Tibial nerve (tissue), 4 donors: ENCODE measurements at regions not wholly inside any gene's neighbourhood (a gene's known extent, or its start where the extent isn't known, plus 50 kb on each side); places are given as distances from the start of the nearest gene placed in this dataset.

Source experiments
- DNase-seq, 2 donors: peaks; one replicate each; pipeline ENCODE4 v3.0.0-alpha.2; 2019; ENCODE audit warnings: low spot score in 2 of 2
- H3K27ac ChIP-seq, 4 donors: fragments of 200-600 bp; sonication (generic) in 3 of 4; one replicate each; pipeline ENCODE4 v1.5.1; 2017 to 2019; ENCODE audit warnings: mild to moderate bottlenecking in 1 of 4
- H3K27me3 ChIP-seq, 2 donors: fragments of 200-600 bp; sonication (generic) in 1 of 2; one replicate each; pipeline versions ENCODE4 v1.5.1 to v1.6.0; 2017 to 2019
- H3K36me3 ChIP-seq, 3 donors: fragments of 200-600 bp; sonication (generic); one replicate each; pipeline ENCODE4 v1.5.1; 2018 to 2019
- H3K4me1 ChIP-seq, 4 donors: fragments of 200-600 bp; sonication (generic) in 3 of 4; one replicate each; pipeline ENCODE4 v1.5.1; 2017 to 2019
- H3K4me3 ChIP-seq, 4 donors: fragments of 200-600 bp; sonication (generic) in 3 of 4; one replicate each; pipeline ENCODE4 v1.5.1; 2017 to 2019; ENCODE audit warnings: mild to moderate bottlenecking in 1 of 4, moderate library complexity in 1 of 4
- H3K9me3 ChIP-seq, 4 donors: fragments of 200-600 bp; sonication (generic) in 3 of 4; one replicate each; pipeline ENCODE4 v1.5.1; 2017 to 2019
- CTCF ChIP-seq, 5 experiments: fragments of 200-600 bp in 3 of 5; fragments of 450-650 bp in 2 of 5; sonication (generic) in 3 of 5; IDR thresholded peaks; one replicate each; pipeline ENCODE4 v1.5.1; 2016 to 2019; ENCODE audit warnings: antibody characterized with exemption in 5 of 5, mild to moderate bottlenecking in 3 of 5, moderate library complexity in 2 of 5
- EP300 ChIP-seq, 2 donors: sonication (generic); formaldehyde crosslinking; IDR thresholded peaks; one replicate each; pipeline ENCODE4 v1.6.1; 2017; ENCODE audit warnings: antibody characterized with exemption in 2 of 2, mild to moderate bottlenecking in 1 of 2
- POLR2A ChIP-seq, 2 donors: fragments of 450-650 bp; IDR thresholded peaks; one replicate each; pipeline ENCODE4 v1.6.1; 2017; ENCODE audit warnings: antibody characterized with exemption in 2 of 2, mild to moderate bottlenecking in 2 of 2, moderate library complexity in 2 of 2
- WGBS, 2 donors: methylation state at CpG; one replicate each; pipeline ENCODE4 v1.1.5; 2018; 5-methylcytosine and 5-hydroxymethylcytosine counted together

- H3K4me1 ChIP-seq = peaks cover 0 to 5% (median 0%) of the 10 kb centered on the region in 4 donors
- H3K9me3 ChIP-seq = no peaks in the 10 kb centered on the region
- no peak for TF ChIP-seq EP300 (IDR thresholded peaks at IDR 0.05)
- no peak for TF ChIP-seq POLR2A (IDR thresholded peaks at IDR 0.05)
- no peak for TF ChIP-seq CTCF (IDR thresholded peaks at IDR 0.05)
- 85% methylated on average over 8 of the region's 8 CpGs for WGBS, 2 donors
- H3K36me3 ChIP-seq = no peaks in the 10 kb centered on the region
- no peak overlapping the region for H3K27ac ChIP-seq
- no peaks in the 10 kb centered on the region for H3K27me3 ChIP-seq
- no peak overlapping the region for H3K4me3 ChIP-seq
- DNase-seq = no peak
These were observed 182.9 kb upstream of the GRIN2B start for GRCh38 chr12:14164266-14164665.

- 1 to 4% methylated on average over 4 of the region's 4 CpGs for WGBS, 2 donors
- H3K9me3 ChIP-seq = no peaks in the 10 kb centered on the region
- peaks cover 0 to 5% (median 0%) of the 10 kb centered on the region in 4 donors for H3K4me1 ChIP-seq
- H3K4me3 ChIP-seq = no peak overlapping the region
- H3K36me3 ChIP-seq = no peaks in the 10 kb centered on the region
- no peak for TF ChIP-seq POLR2A (IDR thresholded peaks at IDR 0.05)
- peak; percentile 74 to 90 (median 89) for TF ChIP-seq CTCF (IDR thresholded peaks at IDR 0.05)
- no peaks in the 10 kb centered on the region for H3K27me3 ChIP-seq
- no peak overlapping the region for H3K27ac ChIP-seq
- peak; percentile 19 to 62 for DNase-seq
These were observed 185.7 kb upstream of the GRIN2B start for GRCh38 chr12:14167005-14167628.

- Histone ChIP-seq H3K4me1 (peaks cover 0 to 5% (median 0%) of the 10 kb centered on the region in 4 donors), H3K36me3 (no peaks in the 10 kb centered on the region), H3K27me3 (no peaks in the 10 kb centered on the region), H3K9me3 (no peaks in the 10 kb centered on the region), H3K4me3 (no peak overlapping the region), H3K27ac (no peak overlapping the region)
- TF ChIP-seq CTCF (IDR thresholded peaks at IDR 0.05) = no peak
- TF ChIP-seq POLR2A (IDR thresholded peaks at IDR 0.05) = no peak
- TF ChIP-seq EP300 (IDR thresholded peaks at IDR 0.05) = no peak
- no peak for DNase-seq
- 61 to 66% methylated on average over 3 of the region's 3 CpGs for WGBS, 2 donors
These were observed 187.9 kb upstream of the GRIN2B start for GRCh38 chr12:14169281-14169680.

- Histone ChIP-seq H3K9me3 (no peaks in the 10 kb centered on the region), H3K27me3 (no peaks in the 10 kb centered on the region), H3K27ac (no peak overlapping the region), H3K4me3 (no peak overlapping the region), H3K4me1 (peaks cover 0 to 5% (median 0%) of the 10 kb centered on the region in 4 donors), H3K36me3 (no peaks in the 10 kb centered on the region)
- DNase-seq = no peak
- WGBS, 2 donors = 88 to 89% methylated on average over 3 of the region's 3 CpGs
- TF ChIP-seq POLR2A (IDR thresholded peaks at IDR 0.05) (no peak), EP300 (IDR thresholded peaks at IDR 0.05) (no peak), CTCF (IDR thresholded peaks at IDR 0.05) (no peak)
These were observed 189.7 kb upstream of the GRIN2B start for GRCh38 chr12:14171106-14171505.

- Histone ChIP-seq H3K9me3 (no peaks in the 10 kb centered on the region), H3K4me1 (no peaks in the 10 kb centered on the region), H3K27ac (no peak overlapping the region), H3K27me3 (no peaks in the 10 kb centered on the region), H3K4me3 (no peak overlapping the region), H3K36me3 (no peaks in the 10 kb centered on the region)
- DNase-seq = no peak
- WGBS, 2 donors = 69 to 72% methylated on average over 2 of the region's 2 CpGs
- TF ChIP-seq CTCF (IDR thresholded peaks at IDR 0.05) = no peak
- no peak for TF ChIP-seq POLR2A (IDR thresholded peaks at IDR 0.05)
- TF ChIP-seq EP300 (IDR thresholded peaks at IDR 0.05) = no peak
These were observed 190.3 kb upstream of the ATF7IP start for GRCh38 chr12:14175206-14175605.
